HG03060 (cell line): ENCODE measurements at regions not wholly inside any gene's neighbourhood (a gene's known extent, or its start where the extent isn't known, plus 50 kb on each side); places are given as distances from the start of the nearest gene placed in this dataset.
A peak's percentile ranks its signal among the peaks of the same experiment; 100 is the strongest.

ENCODE experiments used
- ATAC-seq: cut with Tn5 transposase; IDR thresholded peaks from one replicate; pipeline ENCODE4 v1.9.1; 2021; ENCODE audit warnings: low read depth, moderate number of reproducible peaks; ENCODE audit not compliant: unreplicated experiment

DNA sequence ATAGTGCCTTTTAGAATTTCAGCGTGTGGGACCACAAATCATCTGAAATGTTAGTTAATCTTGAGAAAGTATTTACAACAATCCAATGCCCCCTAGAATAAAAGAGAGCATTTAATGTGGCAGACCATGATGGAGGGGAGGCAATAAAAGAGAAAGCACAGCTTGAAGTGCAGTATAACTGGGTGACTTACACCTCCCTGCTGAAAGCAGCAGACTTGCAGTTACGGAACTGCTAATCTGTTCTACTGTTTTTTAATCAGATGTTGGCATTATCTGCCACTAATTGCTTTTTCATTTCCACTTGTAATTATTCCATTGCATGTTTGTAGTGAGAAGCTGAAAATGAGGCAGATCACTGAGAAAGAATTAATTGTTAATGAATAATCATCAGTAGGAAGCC lies 130.5 kb upstream of the ITGA4 start:
- no peak for ATAC-seq

DNA sequence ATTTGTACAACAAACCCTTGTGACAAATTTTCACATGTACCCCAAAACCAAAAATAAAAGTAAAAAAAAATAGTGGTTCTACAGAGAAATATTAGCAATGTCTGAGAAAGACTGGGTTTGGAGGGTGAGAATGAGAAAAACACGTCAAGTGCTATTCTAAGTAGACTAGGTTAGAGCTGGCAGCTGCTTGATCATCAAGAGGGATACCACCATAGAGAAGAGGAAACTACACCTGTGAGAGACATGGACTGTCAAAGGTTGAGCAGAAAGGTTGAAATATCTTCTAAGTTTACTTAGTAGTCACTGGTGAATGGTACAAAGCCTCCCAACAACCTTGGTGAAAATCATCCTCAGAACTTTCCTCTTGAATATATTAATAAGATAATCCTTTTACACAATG lies 126.9 kb upstream of the ITGA4 start:
- no peak for ATAC-seq

DNA sequence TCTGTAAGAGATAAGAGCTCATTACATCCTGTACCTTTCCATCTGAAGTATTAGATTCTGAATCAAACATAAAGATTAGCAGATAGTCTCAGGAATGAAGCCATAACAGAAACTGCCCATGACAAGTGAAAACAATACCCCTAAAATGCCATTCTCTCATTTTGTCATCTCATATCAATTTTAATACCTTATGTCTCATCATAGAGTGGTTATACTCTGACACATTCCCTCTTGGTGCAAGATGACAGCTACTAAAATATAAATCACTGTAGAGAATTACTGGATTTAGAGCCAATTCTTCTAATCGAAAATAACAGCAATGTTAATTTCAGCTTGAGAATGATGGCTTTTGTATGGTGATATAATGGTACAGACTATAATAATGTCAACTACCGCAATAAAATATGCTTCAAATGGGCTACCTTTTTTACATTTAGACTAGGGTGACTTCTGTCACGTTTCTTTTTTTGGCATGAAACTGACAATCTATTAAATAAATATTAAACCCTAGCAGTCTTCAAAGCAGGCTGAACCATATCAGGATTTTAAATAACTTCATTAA lies 125.1 kb upstream of the ITGA4 start:
- no peak for ATAC-seq

- no peak for ATAC-seq
These were observed 122.9 kb upstream of the ITGA4 start for GRCh38 chr2:181334158-181334826.

- no peak for ATAC-seq
These were observed 116.3 kb upstream of the ITGA4 start for GRCh38 chr2:181340891-181341290.

- no peak for ATAC-seq
These were observed 115.2 kb upstream of the ITGA4 start for GRCh38 chr2:181341855-181342600.

DNA sequence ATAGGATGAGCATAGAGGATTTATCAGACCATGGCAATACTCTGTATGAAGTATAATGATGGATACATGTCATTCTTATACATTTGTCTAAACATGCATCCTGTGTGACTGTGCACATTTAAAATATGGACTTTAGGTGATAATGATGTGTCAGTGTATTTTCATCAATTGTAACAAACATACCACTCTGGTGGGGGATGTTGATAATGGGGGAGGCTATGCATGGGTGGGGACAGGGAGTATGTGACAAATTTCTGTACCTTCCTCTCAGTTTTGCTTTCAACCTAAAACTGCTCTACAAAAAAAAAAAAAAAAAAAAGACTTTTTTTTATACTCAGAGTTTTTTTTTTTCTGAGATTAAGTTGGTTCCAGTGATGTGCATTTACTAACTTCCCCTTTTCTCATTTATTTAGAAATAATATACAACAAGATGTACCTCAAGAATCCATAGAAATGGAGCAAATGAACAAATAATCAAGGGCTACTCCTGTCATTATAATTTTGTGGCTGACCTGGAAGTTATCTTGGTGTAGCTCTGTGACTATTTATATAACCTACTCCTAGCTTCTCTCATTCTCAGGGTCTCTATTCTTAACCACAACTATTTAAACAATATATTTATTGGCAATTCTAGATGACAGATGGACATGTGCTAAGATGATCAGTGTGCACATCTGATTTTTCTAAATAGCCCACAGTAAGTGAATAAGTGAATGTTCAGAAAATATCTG lies 108.9 kb upstream of the ITGA4 start:
- peak; percentile 81 for ATAC-seq

- ATAC-seq, result no peak
These were observed 105.0 kb upstream of the ITGA4 start for GRCh38 chr2:181352158-181352557.

GRCh38 chr2:181354626-181355025 lies 102.6 kb upstream of the ITGA4 start:
- no peak for ATAC-seq

GRCh38 chr2:181356526-181357130 lies 100.6 kb upstream of the ITGA4 start:
- no peak for ATAC-seq

- no peak for ATAC-seq
These were observed 99.2 kb upstream of the ITGA4 start for GRCh38 chr2:181357979-181358378.

GRCh38 chr2:181362561-181362960 lies 94.6 kb upstream of the ITGA4 start:
- ATAC-seq, result no peak

DNA sequence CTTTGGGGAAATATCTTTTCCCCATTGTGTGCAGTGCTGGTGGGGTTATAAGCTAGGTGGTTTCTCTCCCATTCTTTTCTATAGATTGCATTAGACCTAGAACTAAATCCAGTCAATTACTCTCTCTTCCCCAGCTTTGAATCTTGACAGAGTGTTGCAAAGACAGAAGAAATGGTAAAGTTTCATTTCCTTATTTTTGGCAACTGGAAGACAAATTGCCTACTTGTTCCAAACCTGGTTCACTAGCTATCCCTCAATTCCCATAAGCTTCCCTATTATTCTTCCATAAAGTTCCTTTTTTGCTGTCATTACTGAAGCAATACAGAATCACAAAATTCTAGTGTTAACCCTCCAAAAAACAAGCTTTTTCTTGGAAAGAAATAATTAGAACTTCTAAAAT lies 94.0 kb upstream of the ITGA4 start:
- no peak for ATAC-seq

DNA sequence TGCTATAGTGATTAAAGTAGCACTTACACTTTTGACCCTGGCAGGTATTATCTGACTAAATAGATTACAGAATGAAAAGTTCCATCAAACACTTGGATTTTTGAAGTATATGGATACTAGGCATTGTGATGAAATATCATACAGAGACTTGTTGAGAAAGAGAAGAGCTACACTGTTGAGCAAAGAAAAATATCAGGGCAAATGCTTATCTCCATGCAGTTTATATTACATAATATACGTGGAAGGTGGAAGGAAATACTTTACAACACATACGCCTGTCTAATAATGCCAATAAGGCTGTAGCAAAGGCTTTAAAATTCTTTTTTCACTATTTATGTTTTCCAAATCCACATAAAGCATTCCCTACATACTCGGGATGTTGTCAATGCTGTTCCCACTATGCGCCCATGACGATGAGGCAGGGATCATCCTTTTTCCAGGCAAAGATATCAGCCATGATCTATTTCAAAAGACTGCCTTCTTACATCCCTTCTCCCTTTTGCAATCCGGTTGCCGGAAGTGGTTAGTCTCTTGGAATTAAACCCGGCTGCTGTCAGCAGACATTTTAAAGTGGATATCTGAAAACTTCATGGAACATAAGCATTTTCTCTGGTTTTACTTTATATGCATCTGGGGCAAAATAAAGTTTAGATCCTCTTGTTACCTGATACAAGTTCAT lies 92.6 kb upstream of the ITGA4 start:
- ATAC-seq, result no peak

DNA sequence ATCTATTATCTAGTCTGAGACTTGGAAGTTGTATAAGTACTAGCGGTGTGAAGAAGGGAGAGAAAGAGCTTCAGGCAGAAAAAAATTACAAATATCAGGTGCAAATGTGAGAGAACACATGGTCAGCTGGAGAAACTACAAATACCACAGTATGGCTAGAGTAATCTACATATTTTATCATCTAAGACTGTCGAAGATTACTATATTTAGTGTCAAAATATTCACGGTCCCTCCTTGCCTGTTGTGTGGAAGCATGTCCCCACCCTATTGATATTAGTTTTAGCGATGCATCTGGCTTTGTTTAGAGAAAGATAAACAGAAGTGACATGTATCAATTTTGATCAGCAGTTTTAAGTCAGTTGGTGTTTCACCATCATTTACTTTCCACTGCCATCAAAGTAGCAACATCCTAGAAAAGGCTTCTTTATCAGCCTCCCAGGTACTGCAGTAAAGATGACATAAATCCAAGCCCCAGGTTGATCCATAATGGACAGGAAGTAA lies 90.5 kb upstream of the ITGA4 start:
- no peak for ATAC-seq

DNA sequence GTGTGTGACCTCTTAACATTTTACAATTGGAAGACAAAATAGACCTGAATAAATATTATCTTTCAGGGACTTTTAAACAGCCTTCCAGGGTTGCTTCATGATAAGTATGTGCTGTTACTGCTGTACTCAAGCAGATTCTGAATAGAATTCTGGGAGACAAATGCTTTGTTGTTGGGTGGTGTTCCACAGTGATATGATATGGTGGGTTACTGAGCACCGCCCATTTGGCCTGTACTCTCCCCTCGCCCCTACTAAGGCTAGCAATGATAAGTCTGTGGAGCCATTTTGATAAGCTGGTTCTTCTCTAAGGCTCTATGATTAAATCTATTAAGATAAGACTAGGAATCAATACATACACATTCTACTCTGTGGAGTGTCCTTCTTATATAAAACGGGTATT lies 89.8 kb upstream of the ITGA4 start:
- ATAC-seq, result no peak

- ATAC-seq, result no peak
These were observed 89.2 kb upstream of the ITGA4 start for GRCh38 chr2:181367906-181368435.

DNA sequence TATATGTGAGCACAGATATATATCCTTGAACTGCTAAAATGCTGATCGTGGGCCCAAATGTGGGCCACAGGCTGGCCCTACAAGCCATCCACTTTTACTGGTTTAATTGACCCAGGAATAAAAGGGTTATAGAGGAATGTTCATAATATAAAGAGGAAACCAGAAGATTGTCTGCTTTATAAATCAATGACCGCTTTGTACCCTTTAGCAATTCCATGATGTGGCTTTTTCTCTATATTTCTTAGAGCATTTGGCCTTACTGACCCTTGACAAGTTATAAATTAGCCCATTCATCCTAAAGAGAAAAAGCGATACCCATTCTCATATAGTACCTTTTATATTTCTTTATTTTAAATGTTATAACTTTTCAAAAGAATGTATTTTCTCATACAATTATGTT lies 87.1 kb upstream of the ITGA4 start:
- ATAC-seq, result no peak

- ATAC-seq, result no peak
These were observed 86.0 kb upstream of the ITGA4 start for GRCh38 chr2:181371195-181371594.
